T-helper 22 cell (primary cell): ENCODE measurements at regions not wholly inside any gene's neighbourhood (a gene's known extent, or its start where the extent isn't known, plus 50 kb on each side); places are given as distances from the start of the nearest gene placed in this dataset.

Experiments
- DNase-seq: peaks from one replicate; pipeline ENCODE4 v3.0.0-alpha.2; 2020; ENCODE audit warnings: low read depth

DNA sequence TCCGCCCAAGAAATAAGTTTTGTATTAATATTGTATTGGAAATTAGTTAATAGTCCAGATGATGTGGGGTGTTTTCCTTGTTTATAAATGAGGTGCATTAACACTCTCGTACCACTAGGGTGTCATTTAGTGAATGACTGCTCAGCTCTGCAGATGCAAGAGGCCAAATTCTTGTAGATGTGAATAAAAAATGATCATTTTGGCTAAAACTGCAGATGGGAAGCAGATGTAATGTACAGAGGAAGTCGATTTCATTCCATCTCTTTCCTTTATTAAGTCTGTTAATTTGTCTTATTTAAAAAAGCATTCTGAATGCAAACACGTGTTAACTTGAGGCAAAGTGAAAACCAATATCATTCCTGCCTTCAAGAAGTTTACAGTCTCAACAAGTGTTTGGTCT, 108.1 kb downstream of the DHX15 start:
- DNase-seq: no peak

DNA sequence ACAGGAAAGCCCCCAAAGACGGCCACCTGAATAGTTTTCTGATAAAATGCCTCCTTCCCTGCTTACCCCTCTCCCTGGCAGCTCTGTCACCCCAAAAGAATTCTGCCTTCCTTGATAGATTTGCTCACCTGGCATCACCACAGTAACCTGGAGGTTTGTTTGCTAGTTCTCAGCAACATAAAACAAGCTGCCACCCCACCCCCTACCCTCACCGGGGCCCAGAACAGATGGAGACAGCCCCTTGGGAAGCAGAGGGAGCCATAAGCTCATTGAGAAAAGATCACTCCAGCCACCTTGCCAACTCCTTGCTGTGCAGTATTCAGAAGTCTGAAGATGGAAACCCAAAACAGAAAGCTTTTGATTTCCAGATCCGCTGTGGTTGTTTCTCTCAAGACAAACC, 108.6 kb downstream of the DHX15 start:
- DNase-seq: no peak

DNA sequence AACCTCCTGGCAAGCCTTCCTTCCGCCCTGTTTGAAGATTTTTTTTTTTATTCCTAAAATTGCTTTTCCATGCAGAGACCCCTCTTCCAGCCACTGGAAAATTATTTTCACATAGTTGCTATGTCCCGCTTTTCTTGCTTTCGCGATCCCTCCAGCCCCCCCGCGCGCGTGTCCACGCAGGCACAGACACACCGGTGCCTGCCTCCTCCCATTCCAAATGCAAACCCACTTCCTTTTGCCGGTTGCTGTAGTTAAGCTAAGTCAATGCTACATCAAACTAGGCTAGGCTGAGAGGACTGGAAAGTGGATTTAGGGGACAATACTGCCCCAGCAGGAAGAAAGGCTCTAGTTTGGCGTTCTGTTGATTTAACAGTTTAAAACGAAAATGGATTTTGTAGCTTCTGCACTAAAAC, 111.0 kb downstream of the DHX15 start:
- no peak for DNase-seq

DNA sequence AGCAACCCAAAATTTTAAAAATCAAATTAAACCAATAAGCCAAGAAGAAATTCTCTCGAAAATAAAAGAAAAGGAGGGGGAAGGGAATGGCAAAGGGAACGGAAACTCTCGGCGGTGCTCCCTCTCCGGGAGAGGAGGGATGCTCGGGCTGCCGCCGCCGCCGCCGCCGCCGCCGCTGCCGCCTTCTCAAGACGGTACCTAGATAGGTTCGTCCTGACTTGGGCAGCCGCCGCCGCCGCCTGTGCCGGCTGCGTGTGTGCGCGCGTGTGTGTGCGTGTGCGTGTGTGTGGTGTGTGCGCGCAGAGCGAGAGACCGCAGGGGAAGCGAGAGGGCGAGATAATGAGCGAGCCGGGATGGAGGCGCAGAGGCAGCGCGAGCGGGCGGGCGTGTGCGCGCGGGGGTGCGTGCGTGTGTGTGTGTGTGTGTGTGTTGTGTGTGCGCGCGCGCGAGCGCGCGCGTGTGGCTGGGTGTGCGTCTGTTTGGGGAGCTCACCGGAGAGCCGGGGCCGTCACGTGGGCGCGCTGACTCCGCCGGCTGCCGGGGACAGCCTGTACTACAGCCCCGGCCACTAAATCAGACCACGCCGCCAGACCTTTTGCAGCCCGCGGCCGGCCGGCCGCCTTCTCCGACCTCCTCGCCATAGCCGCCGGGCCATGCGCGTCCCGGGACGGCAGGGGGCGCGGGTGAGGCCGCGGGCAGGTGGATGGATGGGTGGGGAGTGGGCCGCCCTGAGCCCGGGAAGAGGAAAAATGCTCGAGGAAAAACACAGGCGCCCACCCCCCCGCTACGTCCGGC, 111.6 kb downstream of the DHX15 start:
- peak; percentile 50 for DNase-seq

DNA sequence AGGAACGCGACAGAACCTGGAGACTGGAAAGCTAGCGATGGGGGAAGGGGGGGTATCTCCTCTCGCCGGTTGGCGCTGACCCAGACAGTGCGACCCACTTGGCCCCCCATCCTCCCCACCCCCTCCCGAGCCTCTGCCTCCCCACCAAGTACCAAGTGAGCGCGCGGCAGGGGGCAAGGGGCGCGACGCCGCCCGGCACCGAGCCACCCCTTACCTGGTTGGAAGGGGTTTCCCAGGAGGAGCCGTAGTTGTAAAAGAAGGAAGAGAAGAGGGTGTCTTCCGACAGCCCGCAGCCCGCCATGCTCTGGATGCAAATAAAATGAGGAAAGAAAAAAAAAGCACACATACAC, 112.2 kb downstream of the DHX15 start:
- DNase-seq: no peak

DNA sequence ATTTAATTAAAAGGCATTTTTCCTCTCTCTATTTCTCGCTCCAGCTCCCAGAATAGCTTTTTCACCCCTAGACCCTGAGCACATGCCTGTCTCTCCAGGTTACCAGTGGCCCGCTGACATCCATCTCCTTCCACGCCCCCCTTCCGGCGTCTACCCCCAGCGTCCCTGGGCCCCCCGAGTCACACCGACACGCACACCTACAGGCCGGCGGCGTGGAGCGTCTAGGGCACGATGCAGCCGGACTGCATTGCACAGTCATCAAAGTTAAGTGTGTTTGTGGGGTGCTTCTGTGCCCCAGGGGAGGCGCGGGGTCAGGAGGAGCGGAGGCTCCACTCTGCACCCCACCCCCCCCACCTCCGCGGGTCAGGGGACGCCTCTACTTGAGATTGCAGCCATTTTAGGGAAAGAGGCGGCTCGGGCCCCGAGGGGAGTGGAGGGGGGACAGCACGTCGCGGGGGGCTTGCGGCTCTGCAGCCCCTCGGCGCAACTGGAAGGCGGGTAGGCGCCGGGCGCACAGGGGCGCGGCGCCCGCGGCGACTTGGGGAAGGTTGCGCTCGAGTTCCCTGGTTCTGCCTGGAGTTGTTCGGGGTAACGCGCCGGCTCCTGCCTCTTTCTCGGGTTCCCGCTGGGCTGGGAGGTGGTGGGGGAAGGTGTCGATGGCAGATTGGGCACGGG, 112.7 kb downstream of the DHX15 start:
- DNase-seq: no peak

DNA sequence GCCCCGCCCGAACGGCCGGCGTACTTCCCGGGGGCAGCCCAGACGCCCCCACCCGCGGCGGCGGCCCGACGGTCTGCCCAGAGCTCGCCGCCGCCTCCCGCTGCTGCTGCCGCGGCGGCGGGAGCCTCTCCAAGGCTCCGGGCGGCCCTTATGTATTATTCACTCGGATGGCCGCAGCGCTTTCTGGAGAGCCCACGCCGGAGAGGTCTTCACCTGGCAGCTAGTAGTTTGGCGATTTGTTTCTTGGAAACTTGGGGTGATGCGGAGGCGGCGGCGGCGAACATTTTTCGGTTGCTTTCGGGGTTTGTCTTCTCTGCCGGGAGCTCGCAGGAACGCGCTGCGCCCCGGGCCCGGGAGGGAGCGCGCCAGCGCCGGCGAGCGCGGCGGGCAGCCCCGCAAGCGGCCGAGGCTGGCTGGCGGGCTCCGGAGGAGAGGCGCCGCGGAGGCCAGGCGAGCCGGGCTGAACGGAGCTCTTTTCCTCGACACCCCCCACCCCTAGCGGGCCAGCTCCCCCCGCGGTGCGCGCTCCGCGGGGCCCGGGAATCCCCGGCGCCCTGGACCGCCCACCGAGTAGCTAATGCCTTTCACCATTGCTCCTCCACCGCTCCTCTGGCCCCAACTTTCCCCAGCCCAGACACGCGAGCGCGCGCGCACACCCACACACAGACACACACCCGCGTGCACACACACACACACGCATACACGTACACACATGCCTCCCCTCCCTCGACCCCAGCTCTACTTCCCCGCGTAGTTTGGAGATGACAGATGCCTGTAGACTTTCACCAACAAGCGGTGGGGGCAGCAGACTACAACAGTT, 113.5 kb downstream of the DHX15 start:
- DNase-seq: no peak

DNA sequence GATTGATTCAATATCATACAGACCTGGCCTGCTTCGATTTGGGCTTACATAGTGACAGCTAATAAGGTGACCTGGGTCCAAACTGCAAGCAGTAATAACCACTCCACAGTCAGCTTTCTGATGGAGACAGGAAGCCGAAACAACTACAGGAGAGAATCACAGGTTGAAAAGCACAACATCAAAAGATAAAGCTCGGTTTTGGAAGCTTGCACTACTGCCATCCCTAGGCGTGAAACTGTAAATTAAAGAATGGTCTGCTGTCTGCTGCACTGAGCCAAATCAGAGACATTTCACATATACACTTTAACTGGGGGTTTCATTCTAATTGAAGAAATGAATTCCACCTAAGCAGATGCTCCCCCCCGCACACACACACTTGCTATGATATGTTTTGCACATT, 116.3 kb downstream of the DHX15 start:
- no peak for DNase-seq

DNA sequence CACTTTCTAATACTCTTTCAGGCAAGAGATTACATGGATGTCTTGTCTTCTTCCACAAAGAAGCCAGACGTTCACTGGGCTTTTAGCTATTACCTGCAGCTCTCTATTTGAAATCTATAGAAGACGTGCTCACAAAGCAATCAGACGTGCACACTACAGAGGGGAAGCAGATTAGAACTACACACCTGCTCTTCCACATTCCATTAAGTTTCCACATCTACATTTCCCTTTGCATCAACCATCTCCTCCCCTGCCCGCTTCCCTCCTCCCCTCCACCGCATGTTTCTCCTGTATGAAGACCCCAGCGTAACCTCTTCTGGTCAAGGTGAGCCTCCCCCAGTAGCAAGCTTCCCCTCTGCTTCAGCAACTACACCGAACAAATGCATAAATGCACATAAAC, 119.8 kb downstream of the DHX15 start:
- no peak for DNase-seq

DNA sequence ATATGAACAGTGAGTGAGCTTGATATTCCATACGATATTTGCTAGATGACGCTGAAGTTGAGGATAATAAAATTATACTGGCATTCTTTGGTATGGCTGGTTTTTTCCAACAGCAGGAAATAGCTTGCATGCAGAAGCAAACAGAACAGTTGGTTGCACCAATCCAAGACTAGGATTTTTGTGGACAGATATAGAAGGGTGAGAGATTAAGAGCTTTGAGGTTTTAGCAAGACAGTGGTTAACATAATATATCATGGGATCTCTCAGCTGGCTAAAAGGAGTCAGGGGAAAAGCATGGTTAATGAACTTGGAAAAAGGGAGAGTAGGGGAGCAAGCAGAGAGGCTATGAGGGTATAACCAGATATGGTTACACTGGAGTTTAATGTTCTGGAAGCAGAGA, 127.9 kb downstream of the DHX15 start:
- no peak for DNase-seq

DNA sequence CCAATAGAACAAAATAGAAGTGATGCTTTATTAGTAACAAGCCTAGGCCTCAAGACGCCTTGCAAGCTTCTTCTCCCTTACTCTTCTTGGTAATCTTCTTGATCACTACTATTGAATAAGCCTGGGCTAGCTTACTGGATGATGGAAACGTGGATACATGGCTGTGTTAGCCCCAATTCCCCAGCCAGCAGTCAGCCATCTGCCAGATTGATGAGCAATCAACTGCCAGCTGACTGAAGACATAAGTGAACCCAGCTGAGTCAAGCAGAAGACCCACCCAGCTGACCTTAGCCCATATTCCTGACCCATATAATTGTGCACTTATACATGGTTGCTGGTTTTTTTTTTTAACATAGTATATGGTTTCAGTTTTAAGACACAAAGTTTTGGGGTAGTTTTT, 130.4 kb downstream of the DHX15 start:
- no peak for DNase-seq

DNA sequence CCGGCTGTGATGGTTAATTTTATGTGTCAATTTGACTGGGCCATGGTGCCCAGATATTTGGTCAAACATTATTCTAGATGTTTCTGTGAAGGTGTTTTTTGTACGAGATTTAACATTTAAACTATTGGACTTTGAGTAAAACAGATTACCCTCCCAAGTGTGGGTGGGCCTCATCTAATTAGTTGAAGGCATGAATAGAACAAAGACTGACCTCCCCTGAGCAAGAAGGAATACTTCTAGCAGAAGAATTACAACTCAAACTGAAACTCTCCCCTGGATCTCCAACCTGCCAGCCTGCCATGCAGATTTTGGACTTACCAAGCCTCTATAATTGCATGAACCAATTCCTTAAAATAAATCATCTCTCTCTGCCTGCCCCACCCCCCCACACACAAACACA, 132.5 kb downstream of the DHX15 start:
- DNase-seq: no peak

DNA sequence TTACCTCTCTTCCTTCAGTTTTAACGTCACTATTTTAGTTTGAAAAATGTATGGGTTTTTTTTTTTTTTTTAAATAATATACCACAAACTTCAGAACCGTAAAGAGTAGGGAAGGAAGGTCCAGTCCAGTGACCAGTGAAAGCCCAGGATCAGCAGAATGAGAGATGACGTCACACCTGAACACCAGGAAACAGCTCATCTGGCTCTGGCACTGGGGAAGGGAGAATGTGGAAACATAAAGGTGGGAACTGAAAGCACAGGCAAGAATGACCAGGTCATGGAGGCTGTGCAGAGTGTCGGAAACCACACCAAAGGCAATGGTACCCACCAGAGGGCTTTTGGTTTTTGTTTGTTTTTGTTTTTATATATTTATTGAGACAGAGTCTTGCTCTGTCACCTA, 141.2 kb downstream of the DHX15 start:
- DNase-seq: no peak

DNA sequence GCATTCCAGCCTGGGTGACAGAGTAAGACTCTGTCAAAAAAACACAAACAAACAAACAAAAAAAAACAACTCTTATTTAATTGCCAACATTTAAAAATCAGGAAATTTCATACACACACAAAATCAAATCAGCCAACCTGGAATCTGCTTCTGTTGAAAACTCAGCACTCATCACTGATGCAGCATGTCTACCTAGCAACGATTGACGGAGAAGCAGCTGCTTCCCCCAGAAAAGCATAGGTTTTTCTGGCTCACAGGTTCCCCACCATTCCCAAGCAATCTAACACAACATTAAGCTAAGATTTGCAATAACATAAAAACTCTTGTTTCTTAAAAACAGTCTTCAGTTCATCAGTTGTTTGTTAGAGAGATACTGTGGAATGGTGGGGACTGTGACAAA, 143.6 kb downstream of the DHX15 start:
- no peak for DNase-seq

DNA sequence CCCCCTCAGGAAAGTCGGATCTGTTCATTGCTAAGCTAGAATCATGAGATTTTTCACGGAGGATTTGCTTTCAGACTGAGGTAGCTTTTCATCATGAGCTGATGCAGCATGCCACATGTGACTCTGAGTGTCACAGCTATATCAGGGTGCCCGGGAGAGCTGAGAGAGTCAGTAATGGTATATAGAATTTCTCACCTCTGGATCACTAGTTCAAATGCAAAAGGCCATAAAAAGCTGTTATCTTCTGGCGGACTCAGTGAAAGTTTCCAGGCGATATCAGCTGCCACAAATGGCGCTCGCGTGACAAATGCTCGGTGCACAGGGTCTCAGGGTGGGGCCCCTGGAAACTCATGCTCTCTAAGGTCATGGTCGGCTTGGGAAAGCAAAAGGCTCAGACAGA, 150.1 kb downstream of the DHX15 start:
- DNase-seq: no peak

DNA sequence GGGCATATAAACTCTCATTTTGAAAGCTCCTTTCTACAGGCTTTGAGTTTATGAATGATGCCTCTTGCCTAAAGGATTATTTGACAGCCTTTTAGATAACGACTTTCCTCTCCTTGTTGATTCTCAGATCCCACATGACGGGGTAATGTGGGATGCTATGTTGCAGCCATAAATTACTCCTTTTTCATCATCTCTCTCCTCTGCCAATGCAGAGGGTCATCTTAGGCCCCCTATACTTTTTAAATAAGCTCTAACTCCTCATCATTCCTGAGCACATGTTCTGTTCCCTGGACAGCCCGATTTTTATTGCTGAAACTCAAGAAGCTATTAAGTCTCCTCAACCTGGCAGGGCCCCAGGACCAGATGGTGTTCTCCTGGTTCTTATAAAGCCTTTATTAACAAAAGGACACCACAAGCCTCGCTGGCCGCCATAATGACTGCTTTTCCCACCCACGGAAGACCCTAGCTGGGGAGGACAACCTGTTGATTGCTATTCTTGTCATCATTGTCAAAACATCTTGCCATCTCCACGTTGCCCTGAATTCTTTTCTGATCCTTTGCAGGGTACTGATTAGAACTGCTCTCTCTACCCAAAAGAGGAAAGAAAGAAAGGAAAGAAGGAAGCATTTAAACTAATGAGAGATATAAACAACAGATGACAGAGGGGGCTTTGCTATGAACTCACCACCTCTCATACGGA, 150.7 kb downstream of the DHX15 start:
- no peak for DNase-seq

DNA sequence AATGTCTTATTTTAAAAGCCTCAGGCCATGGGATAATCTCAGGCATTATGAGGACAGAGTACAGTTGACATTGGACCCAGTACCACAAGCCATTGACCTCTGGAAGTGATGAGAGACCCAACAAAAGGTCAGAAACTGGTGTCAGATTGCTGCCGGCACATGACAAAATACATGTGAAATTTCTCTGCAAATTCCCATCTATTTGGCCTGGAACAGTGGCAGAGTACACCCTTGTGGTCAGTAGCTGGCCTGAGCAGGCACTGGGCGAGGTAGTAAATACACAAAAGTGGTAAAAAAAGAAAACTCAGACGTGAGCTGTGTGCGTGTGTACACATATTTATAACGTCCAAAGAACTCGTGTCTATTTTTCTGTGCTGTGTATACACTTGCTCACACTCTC, 155.5 kb downstream of the DHX15 start:
- DNase-seq: no peak

DNA sequence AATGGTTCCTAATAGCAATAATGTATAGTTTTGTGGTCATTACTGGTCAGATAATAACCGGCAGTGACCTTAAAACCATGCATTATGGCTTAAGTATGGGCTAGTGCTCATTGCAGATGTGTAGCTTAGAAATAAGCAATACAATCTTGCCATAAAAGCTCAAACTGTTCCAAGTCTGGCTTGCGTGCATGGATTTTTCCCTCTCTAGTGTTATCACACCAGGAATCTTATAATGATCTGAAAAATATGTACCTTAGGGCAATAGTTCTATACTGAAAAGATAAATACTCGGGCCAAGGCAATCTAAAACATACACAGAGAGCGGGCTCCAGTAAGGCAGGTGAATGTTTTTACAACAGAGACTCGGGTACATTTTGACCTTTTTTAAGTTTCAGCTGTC, 157.8 kb downstream of the DHX15 start:
- DNase-seq: no peak

DNA sequence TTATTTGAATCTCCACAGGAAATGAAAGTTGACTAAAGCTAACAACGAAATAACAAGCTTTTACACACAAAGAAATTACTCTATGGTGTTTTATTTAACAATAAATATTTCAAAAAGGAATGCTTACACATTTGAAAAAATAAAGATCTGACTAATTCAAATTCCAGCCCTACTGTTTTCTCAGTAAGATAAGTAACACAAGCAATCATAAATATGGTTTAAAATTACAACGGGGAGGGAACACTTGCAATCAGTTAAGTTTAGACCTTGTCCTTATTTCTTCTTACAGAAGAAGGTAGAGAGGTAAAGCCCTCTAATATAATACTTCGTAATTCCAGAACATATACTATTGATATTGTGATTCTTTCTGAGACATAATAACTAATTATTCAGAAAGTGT, 158.5 kb downstream of the DHX15 start:
- no peak for DNase-seq

DNA sequence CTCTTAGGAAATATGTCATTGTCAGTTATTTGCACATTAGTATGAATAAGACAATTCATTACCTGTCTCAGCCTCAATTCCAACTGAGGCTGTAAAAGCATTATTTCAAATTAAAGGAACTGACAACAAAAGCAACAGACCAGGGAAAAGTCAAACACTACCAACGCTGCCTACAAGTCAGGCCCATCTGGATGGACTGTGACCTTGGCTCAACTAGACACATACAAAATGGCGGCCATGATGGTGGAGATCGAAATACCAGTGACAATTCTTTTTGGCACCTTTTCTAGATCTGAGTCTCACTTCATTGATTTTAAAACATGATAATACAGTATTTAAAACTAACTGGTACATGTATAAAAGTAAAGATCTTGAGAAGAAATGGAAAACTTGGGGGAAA, 160.7 kb downstream of the DHX15 start:
- no peak for DNase-seq

DNA sequence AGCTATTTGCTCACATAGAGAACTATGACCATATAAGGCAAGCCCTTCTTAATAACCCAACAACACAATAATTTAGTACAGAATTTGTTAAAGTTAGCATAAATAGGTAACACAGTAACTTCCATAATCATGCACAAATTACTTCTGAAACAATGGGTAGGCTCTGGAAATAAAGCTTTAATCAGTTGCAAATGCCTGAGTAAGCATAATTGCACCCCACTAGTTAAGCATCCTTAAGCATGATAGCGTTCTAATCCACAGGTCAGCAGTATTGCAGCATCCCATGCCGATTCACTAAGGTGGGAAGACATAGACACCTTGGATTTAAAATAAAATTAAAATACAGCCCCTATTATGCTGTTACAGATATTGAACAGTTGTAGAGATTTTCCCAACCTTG, 161.7 kb downstream of the DHX15 start:
- no peak for DNase-seq

DNA sequence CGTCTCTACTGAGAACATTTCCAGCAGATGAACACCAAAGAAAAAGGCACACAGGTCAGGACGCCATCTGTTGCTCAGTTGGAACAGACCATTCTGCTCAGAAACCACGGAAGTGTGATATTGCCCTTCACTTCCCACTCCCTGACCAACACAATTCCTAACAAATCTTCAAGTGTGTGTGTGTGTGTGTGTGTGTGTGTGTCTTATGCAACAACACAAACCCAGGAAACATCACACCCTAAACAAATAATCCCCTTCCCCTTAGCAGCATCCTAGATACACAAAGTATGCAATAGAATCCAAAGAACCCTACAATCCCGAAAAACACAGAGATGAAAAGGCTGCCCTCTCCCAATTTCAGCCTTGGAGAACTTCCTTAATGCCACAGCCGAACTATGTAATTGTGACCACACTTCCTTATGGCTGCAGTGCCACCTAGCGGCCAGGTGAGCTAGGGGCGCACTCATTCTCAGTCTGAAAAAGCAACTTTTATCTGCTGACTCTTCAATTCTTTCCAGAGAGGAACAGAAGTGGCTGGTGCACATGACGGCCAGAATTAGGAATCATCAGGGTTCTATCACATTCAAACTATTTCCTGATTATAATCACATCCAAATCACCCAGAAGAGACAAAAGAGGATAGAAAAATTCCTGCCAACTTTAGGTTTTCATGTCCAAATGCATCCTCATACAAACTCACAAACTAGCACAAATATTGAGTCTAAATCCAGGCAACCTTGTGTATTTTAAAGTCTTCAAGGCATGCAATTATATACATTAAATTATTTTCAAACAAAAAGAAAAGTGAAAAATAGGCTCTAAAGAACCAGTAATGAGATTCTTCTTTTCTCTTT, 164.9 kb downstream of the DHX15 start:
- peak; percentile 1 for DNase-seq
